ENCODE measurements at regions not wholly inside any gene's neighbourhood (a gene's known extent, or its start where the extent isn't known, plus 50 kb on each side); places are given as distances from the start of the nearest gene placed in this dataset.

DNA sequence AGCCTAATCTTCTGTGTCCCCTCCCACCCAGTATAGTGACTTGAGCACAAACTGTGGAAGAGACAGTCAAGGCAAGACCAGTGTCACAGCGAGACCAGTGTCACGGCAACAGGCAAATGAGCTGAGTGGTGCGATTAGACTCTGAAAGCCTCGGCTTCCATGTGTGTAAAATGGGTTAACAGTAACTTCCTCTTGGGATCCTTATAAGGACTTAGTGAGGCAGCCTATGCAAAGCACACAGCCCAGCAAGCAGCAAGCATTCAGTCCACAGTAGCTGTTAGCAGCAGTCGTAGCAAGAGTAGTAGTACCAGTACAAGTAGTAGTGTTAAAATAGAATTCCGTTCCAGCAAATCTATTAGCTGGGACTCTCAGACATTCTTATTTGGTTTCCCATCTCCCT, 334.1 kb downstream of the GABRB3 start:
- TF ChIP-seq CTCF (IDR thresholded peaks at IDR 0.05; ENCODE audit: low read depth, low read length): no peak
- no peak for TF ChIP-seq POLR2A (IDR thresholded peaks at IDR 0.05; ENCODE audit: extremely low read depth, insufficient read length)
- no peak for DNase-seq (ENCODE audit: low read depth)
- no peak overlapping the region for H3K4me3 ChIP-seq (ENCODE audit: low read depth, low read length)

DNA sequence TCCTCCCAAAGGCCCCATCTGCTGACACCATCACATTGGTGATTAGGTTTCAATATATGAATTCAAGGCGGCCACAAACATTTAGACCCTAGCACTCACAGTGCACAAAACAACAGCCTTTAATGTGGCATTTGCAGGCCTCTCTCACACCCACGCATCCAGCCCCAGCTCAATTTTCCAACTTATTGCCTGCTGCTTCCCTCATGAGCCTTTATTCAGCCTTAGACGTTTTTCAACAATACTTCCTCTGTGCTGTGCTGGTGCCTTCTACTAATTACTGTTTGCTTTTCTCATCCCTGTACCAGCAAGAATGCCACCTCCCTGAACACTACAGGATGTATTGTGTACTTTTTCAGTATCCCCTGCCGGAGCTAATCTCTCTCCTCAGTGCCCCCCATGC, 334.6 kb downstream of the GABRB3 start:
- H3K4me3 ChIP-seq (ENCODE audit: low read depth, low read length): no peak overlapping the region
- TF ChIP-seq POLR2A (IDR thresholded peaks at IDR 0.05; ENCODE audit: extremely low read depth, insufficient read length): no peak
- no peak for DNase-seq (ENCODE audit: low read depth)

- H3K4me3 ChIP-seq (ENCODE audit: low read depth, low read length): no peak overlapping the region
- TF ChIP-seq MYC (IDR thresholded peaks at IDR 0.05; ENCODE audit: low read depth, low read length) (no peak), POLR2A (IDR thresholded peaks at IDR 0.05; ENCODE audit: extremely low read depth, insufficient read length) (no peak), CTCF (IDR thresholded peaks at IDR 0.05; ENCODE audit: low read depth, low read length) (no peak)
- TF ChIP-seq, protein P1, sequence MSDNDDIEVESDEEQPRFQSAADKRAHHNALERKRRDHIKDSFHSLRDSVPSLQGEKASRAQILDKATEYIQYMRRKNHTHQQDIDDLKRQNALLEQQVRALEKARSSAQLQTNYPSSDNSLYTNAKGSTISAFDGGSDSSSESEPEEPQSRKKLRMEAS (IDR thresholded peaks at IDR 0.05; ENCODE audit: low read depth, low read length): no peak
- no peak for DNase-seq (ENCODE audit: low read depth)
Observed at GRCh38 chr15:26433818-26434217, 339.0 kb downstream of the GABRB3 start.

GRCh38 chr15:26433060-26433459, 339.8 kb downstream of the GABRB3 start:
- TF ChIP-seq, protein P1 (IDR thresholded peaks at IDR 0.05; ENCODE audit: low read depth, low read length): no peak
- no peak for TF ChIP-seq POLR2A (IDR thresholded peaks at IDR 0.05; ENCODE audit: extremely low read depth, insufficient read length)
- TF ChIP-seq MYC (IDR thresholded peaks at IDR 0.05; ENCODE audit: low read depth, low read length): no peak
- TF ChIP-seq CTCF (IDR thresholded peaks at IDR 0.05; ENCODE audit: low read depth, low read length): no peak
- DNase-seq (ENCODE audit: low read depth): no peak
- H3K4me3 ChIP-seq (ENCODE audit: low read depth, low read length): no peak overlapping the region

DNA sequence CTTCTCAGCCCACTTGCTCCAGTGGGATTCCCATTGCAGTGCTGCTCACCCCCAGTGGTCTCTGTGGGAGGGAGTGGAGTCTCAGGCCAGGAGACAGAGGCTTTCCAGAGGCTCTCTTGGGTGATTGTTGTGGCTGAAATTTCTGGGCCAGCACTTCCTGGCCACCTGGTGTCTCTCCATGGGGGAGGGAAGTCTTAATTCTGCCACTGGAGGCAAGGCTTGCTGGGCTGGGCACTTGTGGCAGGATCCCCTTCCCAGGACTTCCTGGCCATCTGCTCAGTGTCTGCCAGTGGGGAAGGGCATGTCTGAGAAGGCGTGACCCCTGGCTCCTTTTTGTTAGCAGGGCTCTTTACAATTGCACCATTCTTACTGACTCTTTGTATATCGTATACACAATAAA, 351.8 kb downstream of the GABRB3 start:
- no peak for DNase-seq (ENCODE audit: low read depth)
- no peak overlapping the region for H3K4me3 ChIP-seq (ENCODE audit: low read depth, low read length)
- TF ChIP-seq CTCF (IDR thresholded peaks at IDR 0.05; ENCODE audit: low read depth, low read length) (no peak), MYC (IDR thresholded peaks at IDR 0.05; ENCODE audit: low read depth, low read length) (no peak), POLR2A (IDR thresholded peaks at IDR 0.05; ENCODE audit: extremely low read depth, insufficient read length) (no peak)
- TF ChIP-seq, protein P1 (IDR thresholded peaks at IDR 0.05; ENCODE audit: low read depth, low read length): no peak

GRCh38 chr15:26395624-26396023, 377.2 kb downstream of the GABRB3 start:
- DNase-seq (ENCODE audit: low read depth): no peak
- no peak overlapping the region for H3K4me3 ChIP-seq (ENCODE audit: low read depth, low read length)
- TF ChIP-seq POLR2A (IDR thresholded peaks at IDR 0.05; ENCODE audit: extremely low read depth, insufficient read length): no peak
- no peak for TF ChIP-seq CTCF (IDR thresholded peaks at IDR 0.05; ENCODE audit: low read depth, low read length)
- TF ChIP-seq MYC (IDR thresholded peaks at IDR 0.05; ENCODE audit: low read depth, low read length): no peak
- TF ChIP-seq, protein P1 (IDR thresholded peaks at IDR 0.05; ENCODE audit: low read depth, low read length): no peak
